GM18499 (cell line): ENCODE measurements at regions not wholly inside any gene's neighbourhood (a gene's known extent, or its start where the extent isn't known, plus 50 kb on each side); places are given as distances from the start of the nearest gene placed in this dataset.

ENCODE experiments used
- ATAC-seq: cut with Tn5 transposase; IDR thresholded peaks from one replicate; pipeline ENCODE4 v1.9.1; 2021; ENCODE audit warnings: moderate number of reproducible peaks; ENCODE audit not compliant: insufficient read depth, unreplicated experiment

DNA sequence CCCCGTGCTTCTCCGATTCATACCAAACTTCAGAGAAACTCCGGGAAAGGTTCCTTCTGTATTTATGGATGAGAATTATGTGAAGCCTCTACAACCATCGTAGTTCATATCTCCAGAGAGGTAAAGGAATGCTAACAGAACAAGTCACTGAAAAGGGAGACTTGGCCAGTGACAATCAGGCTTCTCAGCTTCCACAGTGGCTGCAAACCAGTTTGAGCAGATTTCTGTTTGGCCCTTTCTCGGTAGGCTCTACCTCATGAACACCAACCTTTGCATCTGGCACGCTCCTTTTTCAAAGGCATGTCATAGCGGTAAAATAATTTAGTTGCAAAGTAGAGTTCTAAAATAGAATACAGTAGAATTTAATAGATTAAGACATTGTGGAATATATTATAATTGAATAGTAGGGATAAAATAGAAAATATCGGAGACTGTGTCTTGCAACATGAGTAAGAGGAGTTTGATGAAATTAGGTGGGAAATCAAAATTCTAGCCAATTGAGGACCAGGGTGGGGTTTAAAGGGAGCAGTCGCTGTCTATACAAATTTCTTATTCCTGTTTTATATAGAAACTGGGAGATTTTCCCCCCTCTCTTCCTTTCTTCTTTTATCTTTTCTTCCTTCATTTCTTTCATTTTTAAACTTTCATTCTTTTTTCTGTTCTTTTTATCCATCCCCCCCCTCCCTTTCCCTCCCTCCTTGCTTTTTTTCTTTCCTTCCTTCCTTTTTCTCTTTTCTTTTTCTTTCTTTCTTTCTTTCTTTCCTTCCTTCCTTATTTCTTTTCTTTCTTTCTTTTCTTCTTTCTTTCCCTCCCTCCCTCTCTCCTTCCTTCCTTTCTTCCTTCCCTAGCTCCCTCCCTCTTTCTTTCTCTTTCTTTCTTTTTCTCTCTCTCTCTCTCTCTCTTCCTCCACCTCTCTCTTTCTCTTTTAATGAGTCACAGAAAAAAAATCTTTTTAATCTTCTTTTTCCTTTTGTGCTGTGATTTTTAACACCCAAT, 161.5 kb upstream of the KLF6 start:
- no peak for ATAC-seq

DNA sequence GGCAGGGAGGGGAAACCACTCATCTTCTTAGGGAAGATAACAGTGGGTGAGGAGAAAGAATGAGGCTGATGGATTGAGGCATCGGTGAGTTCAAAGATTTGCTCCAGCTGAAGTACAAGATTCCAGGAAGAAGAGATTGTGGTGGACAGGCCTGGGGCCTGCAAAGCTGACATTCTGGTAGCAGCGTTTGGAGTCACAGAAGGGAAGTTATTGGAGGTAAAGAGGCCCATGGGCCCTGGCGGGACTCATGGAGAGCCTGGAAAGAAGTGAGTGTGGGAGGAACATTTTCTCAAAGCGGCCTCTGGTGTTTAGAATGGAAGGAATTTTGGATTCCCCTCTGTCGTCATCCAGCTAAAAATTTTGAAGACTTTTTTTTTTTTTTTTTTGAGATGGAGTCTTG, 160.0 kb upstream of the KLF6 start:
- ATAC-seq: no peak

DNA sequence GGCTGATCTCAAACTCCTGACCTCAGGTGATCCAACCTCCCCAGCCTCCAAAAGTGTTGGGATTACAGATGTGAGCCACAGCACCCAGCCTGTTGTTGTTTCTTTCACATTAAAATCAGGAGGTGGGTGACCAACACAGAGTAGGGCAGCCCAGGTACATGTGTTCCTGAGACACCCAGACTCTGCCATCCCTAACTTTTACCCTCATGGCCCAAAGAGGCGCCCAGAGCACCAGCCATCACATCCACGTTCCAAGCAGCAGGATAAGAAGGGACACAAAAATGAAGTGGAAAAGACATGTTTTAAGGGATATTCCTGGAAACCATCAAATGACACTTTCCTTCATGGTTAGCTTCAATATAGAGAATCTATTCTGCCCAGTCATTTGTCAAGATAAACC, 159.6 kb upstream of the KLF6 start:
- no peak for ATAC-seq

DNA sequence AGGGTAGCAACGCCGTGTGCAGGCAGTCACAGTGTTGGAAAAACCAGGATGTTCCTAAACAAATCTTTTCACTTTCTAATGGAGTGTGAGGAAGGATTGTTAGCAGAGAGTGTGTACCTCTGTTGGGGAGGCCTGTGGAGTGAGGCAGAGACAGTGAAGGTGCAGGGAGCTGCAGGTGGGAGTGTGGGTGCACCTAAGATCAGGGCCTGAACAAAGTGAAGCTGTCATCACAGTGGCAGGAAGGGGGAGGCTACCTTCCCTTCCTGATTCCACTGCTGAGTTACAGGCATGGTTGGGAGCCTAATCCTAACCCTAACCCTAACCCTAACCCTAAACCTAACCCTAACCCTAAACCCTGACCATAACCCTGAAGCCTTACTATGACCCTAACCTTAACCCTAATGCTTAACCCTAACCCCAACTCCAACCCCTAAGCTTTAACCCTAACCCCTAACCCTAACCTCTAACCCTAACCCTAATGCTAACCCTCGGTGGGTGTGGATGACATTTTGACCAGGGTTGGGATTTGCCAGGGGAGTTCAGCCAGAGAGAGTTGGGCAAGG, 158.8 kb upstream of the KLF6 start:
- no peak for ATAC-seq

DNA sequence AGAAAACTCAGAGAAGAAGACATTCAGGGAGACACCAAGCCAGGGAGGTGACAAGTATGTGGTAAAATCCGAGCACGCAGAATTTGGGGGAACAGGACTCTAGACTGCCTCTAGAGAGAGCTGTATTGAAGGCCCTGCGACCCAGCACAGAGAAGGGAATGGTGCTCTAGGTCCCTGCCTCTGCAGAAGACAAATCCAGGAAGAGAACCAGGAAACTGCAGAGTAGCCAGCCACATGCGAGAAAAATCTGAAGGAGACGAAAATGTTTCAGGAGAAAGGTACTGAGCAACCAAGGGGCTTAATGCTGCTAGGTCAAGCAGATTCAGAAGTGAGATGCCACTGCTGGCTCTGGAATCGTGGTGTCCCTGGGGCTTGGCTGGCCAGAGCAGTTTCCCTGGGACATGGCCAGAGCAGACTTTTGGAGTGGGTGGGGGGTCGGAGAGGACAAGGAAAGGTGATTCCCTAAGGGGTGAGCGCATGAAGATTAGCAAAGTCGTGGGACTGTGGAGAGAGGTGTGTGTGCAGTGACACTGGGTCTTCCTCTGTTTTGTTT, 158.0 kb upstream of the KLF6 start:
- ATAC-seq: no peak

DNA sequence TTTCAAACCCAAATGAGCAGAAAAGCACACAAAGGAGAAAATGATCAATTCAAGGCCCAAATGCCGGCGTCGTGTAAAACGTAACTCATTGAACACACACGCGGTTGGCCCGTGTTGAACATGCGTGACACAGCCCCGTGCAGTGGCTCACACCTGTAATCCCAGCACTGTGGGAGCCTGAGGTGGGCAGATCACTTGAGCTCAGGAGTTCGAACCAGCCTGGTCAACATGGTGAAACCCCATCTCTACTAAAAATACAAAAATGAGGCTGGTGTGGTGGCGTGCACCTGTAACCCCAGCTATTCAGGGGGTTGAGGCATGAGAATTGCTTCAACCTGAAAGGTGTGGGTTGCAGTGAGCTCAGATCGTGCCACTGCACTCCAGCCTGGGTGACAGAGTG, 156.7 kb upstream of the KLF6 start:
- ATAC-seq: no peak

DNA sequence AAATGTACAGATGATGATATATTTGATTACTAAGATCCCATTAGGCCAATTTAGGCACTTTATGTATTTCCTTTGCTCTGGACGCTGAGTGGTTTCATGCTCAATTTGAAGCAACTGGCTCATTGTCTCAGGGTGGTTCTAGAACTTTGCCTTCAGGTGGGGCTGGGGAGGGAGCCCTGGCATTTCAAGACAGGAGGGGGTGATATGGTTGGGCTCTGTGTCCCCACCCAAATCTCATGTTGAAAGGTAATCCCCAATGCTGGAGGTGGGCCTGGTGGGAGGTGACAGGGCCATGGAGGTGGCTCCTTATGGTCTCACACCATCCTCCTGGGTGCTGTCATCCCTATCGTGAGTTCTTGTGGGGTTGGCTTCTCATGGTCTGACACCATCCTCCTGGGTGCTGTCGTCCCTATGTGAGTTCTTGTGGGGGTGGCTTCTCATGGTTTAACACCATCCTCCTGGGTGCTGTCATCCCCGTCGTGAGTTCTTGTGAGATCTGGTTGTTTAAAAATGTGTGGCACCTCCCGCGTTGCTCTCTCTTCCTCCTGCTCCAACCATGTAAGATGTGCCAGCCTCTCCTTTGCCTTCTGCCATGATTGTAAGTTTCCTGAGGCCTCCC, 151.5 kb upstream of the KLF6 start:
- ATAC-seq: no peak

DNA sequence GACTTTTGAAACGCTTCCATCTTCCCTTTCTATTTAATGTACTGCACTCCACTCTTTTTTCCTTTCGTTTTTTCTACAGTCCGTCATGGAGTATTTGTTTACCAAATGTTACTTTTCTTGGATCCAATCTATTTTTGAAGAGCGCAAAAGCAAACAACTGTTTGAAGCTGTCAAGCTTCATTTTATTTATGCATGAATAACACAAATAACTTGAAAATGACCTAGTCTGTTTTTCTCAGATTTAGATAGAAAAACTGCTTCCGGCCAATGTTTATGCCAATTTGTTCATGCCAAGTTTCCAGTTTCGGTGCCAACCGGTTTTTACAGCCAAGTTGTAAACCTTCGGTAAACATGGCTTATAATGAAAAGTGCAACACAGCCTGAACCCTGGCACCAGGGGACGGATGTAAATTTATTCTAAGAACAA, 150.9 kb upstream of the KLF6 start:
- no peak for ATAC-seq

DNA sequence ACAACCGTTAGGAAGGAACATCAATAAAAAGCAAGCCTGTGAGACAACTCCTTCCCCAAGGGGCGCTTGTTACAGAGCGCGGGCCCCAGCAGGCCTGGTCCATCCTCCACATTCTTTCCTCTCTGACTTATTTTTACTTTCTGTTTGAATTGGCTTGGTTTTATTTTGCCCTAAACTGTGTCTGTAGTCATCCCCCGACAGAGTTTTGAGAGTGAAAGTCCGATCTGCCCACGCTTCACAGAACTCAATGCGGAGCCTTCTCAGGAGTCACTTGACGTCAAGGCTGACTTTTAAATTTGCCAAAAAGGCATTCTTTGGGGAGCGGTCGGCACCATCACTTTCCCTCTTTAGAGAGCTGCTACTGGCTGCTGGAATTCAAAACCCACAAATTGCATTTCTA, 150.1 kb upstream of the KLF6 start:
- peak; percentile 99 for ATAC-seq

DNA sequence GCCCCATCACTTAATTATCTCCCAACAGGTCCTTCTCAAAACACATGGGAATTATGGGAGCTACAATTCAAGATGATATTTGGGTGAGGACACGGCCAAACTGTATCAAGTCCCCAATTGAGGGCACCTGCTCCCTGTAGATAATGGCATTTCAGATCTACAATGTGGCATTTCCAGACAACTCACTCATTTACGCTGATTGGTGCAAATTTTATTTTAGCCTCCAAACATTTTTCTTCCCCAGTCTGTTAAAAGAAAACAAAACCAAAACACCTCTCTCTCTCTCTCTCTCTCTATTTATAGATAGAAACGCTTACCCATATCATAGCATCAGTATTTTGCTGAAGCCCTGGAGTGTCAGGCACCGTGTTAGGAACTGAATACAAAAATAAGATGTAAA, 148.7 kb upstream of the KLF6 start:
- ATAC-seq: no peak

DNA sequence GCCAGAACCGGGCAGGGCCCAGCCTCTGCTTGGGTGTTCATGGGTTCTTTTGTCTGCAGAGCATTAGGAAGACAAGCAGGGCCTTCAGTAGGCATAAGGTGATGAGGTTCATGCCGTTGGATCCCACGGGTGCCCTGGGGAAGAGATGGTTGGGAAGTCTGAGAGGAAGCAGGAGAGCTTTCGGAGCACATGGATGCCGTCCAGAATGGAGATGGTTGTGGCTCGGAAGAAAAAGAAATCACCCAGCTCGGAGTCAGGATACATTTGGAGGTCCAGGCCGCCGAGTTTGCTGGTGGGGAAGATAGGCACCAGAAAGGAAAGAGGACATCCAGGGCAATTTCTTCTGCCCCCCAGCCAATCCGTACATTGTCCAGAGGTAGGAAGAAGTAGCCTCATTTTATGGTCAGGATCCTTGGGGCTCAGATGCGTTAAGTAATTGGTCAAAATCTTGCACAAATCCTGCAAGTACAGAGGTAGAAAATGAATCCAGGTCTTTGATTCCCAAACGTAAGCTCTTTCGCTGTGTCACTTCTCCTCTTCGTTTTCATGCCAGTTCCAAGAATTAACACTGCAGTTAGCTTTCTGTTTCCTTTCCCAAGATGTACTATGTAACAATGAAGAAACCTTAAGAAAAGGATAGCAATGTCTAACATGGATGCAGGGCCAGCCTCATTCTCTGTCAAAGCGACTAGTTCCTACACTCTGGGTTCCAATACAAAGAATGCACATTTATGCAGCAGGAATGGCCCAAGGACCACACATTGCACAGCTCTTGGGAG, 147.8 kb upstream of the KLF6 start:
- no peak for ATAC-seq

DNA sequence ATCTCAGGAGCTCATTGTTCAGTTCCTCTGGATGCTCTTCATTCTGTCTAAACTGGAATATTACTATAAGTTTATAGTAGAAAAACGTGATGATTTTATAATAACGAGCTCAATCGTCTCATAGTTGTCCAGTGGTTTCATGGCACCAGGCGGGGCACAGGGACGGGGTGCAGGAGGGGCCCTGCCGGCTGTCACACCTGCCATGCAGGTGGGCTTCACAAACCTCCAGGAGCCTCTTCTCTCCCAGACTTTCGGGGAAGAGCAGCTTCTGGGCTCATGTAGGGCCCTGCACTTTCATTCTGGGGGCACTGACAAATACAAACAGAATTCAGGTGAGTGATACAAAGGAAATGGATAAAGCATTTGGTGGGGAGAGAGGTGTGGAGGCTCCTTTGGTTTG, 146.9 kb upstream of the KLF6 start:
- ATAC-seq: no peak

DNA sequence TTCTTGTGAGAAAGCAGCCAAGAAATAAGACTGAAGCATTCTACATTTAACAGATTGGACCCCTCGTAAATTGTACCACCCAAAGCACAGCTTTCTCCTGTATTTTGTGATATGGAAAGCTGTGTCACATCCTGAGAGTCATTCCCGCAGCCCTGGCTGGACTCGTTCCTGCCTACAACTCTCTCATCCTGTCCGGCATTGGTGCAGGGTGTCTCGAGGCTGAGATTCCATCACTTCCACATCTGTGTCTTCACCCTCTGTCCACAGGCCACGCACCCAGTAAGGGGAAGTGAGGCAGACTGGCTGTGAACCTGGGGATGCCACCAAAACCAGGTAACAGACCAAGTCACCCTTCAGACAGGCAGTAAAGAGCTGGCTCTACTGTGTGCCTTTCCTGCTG, 146.2 kb upstream of the KLF6 start:
- no peak for ATAC-seq

DNA sequence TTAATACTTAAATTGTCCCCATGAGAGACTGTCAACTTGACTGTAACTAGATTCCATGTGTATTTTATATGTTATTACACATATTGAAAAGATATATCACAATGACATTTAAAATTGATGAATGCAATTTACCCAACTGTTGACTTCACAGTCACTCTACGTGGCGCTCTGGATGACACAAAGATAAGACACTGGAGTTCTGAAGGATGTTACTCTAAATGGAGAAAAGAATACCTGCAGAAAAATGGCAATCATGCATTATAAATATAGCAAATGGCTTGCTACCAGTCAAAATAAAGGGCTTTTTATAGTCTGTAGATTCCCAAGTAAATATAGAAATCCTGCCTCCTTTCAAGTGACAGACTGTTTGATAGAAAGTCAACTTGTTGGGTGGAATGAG, 143.6 kb upstream of the KLF6 start:
- no peak for ATAC-seq

DNA sequence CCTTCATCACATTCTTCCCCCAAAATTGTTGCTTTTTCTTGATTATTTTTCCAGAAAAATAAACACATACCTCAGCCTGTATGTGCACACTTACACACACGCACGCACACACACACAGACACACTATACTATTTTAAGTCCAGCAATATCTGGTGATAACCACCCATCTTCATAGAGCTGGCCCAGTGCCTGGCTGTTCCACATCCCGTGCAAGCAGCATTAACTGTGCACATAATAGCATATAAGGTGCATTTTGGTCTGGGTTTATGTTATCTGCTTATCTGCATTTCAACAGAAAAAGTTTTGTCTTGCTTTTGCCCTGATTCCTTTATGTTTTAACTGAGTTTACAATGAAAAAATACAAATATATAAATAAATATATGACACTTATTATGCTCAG, 143.1 kb upstream of the KLF6 start:
- no peak for ATAC-seq

DNA sequence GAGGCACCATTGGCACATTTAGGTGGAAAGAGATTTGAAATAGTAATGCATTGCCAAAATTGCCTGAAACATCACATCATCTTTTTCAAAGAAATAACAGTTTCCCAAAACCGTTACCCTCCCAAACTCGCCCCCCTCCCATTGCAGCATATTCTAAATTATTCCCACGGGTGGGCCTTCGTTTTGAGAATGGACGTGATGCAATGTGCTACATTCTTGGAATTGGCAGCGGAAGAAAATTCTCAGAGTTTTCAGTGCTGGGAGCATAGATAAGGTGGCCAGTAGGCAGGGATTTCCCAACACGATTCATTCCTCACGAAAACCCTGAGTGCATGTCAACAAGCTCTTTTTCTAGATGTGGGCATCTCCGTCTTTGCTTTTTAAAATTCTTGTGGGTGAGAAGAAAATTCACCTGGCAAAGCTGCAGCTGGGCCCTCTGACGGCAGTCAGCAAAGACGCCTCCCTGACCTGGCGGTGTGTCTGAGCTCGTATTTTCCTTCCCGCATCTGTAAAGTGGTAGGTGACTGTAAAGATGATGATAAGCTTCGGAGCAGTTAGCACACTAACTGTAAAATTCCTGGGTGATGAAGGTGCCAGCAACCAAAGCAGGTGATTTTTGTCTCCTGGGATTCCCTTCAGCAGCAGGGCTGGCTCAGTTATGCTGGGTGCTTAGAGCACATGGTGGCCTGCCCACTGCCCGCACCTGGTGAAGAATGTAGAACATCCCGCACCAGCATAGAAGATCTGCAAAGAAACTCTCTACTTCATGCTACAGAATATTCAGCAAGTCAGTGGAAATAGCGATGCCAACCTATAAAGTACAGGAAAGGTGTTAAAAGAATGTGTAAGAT, 141.9 kb upstream of the KLF6 start:
- ATAC-seq: no peak

DNA sequence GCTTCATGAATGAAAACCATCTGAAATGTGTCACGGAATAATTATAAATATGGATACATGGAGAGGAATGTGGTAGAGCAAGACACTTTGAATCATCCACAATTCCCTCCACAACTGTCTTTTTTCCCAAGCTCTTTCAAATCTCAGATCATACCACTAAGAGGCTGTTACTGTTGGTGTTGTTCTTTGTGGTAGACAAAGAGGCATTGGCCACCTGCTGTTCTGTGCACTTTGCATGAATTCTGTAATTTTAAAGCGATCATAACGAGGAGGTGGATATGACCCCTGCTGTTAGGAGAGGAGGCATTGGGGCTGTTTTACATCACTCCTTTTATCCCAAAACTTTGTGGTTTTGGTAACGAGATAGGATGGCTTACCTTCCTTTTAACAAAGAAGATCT, 141.2 kb upstream of the KLF6 start:
- ATAC-seq: no peak

DNA sequence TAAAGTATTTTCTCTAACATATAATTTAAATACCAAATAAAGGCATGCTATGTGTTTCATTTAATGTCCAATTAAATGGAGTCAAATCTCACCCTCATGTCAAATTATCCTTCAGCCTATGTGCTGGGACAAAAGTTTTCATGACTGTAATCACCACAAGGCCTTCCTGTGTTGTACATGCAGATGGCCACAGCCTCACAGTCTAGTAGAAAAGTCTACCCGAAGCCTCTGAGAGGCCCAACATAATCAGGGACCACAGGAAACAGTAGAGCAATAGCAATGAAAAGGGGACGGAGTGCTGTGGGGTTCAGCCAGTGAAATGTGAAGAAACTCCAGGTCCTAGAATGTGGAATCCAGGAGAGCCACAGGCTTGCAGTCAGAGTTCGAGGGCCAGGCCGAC, 140.2 kb upstream of the KLF6 start:
- no peak for ATAC-seq

DNA sequence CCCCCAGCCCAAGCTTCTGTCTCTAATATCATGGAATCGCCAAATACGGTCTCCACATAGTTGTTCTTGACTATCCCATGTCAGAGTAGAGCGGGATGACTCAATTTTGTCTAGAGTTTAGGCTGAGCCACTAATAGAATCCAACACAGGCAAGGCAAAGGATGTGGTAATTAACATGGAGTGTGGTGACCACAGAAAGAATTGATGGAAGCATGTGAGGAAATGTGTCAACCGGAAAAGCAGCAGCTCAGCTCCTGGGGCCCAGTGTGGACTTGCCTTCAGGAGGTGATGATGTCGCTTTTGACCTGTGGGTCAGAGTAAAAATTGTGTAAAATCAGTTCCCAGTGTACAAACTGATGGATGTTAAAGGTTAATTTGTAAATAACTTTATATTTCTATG, 139.3 kb upstream of the KLF6 start:
- ATAC-seq: no peak

DNA sequence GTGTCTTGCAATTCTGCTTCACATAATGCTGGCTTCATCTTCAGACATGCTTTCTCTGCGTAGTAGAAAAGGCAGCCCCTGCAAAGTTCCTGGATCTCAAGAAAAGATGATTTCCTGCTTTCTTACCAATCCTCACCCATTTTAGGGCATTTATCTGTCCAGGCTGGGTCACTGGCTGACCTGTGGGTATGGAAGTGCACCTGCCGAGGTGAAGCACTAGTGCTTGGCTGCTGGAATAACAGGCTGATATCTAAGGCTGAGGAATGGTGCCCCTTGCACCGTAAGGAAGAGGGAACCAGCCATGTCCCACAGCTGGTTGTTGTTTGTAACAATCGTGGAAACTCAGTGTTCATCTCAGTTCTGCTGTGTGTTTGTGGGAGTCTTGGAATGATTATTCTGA, 138.0 kb upstream of the KLF6 start:
- no peak for ATAC-seq
